HG03342 (cell line): ENCODE measurements at regions not wholly inside any gene's neighbourhood (a gene's known extent, or its start where the extent isn't known, plus 50 kb on each side); places are given as distances from the start of the nearest gene placed in this dataset.
"Not testable (repeated sequence)": the region's sequence is repeated elsewhere in the genome, so short reads cannot be mapped to it uniquely, and the experiment has no call there.

Source experiments
- ATAC-seq: cut with Tn5 transposase; IDR thresholded peaks from one replicate; pipeline ENCODE4 v1.9.1; 2021; ENCODE audit warnings: mild to moderate bottlenecking, moderate library complexity; ENCODE audit not compliant: unreplicated experiment

GRCh38 chr2:105506860-105507259, 108.0 kb upstream of the FHL2 start:
- ATAC-seq = not testable (repeated sequence)

- no peak for ATAC-seq
These were observed 105.6 kb upstream of the FHL2 start for GRCh38 chr2:105504459-105504858.

GRCh38 chr2:105502625-105503334, 103.9 kb upstream of the FHL2 start:
- ATAC-seq = no peak

GRCh38 chr2:105498281-105498846, 99.5 kb upstream of the FHL2 start:
- no peak for ATAC-seq

- ATAC-seq = no peak
These were observed 98.2 kb upstream of the FHL2 start for GRCh38 chr2:105497094-105497493.

GRCh38 chr2:105496271-105496670, 97.4 kb upstream of the FHL2 start:
- ATAC-seq = no peak

- ATAC-seq = no peak
These were observed 96.0 kb upstream of the FHL2 start for GRCh38 chr2:105494683-105495425.

GRCh38 chr2:105490956-105491355, 92.1 kb upstream of the FHL2 start:
- no peak for ATAC-seq

- no peak for ATAC-seq
These were observed 91.4 kb upstream of the FHL2 start for GRCh38 chr2:105490204-105490603.

GRCh38 chr2:105489168-105489878, 90.5 kb upstream of the FHL2 start:
- ATAC-seq = no peak

- no peak for ATAC-seq
These were observed 89.4 kb upstream of the FHL2 start for GRCh38 chr2:105488285-105488684.

- ATAC-seq = no peak
These were observed 88.6 kb upstream of the FHL2 start for GRCh38 chr2:105487142-105488069.

- ATAC-seq = no peak
These were observed 87.9 kb upstream of the FHL2 start for GRCh38 chr2:105486762-105487141.

- ATAC-seq = no peak
These were observed 79.8 kb upstream of the FHL2 start for GRCh38 chr2:105478670-105479069.

GRCh38 chr2:105477050-105477620, 78.3 kb upstream of the FHL2 start:
- not testable (repeated sequence) for ATAC-seq

- ATAC-seq = no peak
These were observed 74.2 kb upstream of the FHL2 start for GRCh38 chr2:105473011-105473410.

- no peak for ATAC-seq
These were observed 72.1 kb upstream of the FHL2 start for GRCh38 chr2:105470979-105471378.

GRCh38 chr2:105469781-105470180, 70.9 kb upstream of the FHL2 start:
- ATAC-seq = no peak

GRCh38 chr2:105468582-105469042, 69.8 kb upstream of the FHL2 start:
- no peak for ATAC-seq

GRCh38 chr2:105464325-105464724, 65.5 kb upstream of the FHL2 start:
- ATAC-seq = no peak
